OCI-M1 (cell line): ENCODE measurements at regions not wholly inside any gene's neighbourhood (a gene's known extent, or its start where the extent isn't known, plus 50 kb on each side); places are given as distances from the start of the nearest gene placed in this dataset.
"Not testable (repeated sequence)": the region's sequence is repeated elsewhere in the genome, so short reads cannot be mapped to it uniquely, and the experiment has no call there.

Experiments used
- DNase-seq: peaks from one replicate; lab custom pipeline; 2025; lab: John Stamatoyannopoulos, UW

- DNase-seq: no peak
Observed at GRCh38 chr15:99823346-99823745, 90.1 kb upstream of the LYSMD4 start.

- DNase-seq: no peak
Observed at GRCh38 chr15:99819981-99820718, 86.9 kb upstream of the LYSMD4 start.

GRCh38 chr15:99818872-99819271 is 85.6 kb upstream of the LYSMD4 start:
- DNase-seq: no peak

GRCh38 chr15:99816862-99817261 is 83.6 kb upstream of the LYSMD4 start:
- DNase-seq: not testable (repeated sequence)

GRCh38 chr15:99810663-99811062 is 77.4 kb upstream of the LYSMD4 start:
- not testable (repeated sequence) for DNase-seq

- DNase-seq: not testable (repeated sequence)
Observed at GRCh38 chr15:99799854-99800250, 66.6 kb upstream of the LYSMD4 start.

- DNase-seq: not testable (repeated sequence)
Observed at GRCh38 chr15:99799182-99799853, 66.1 kb upstream of the LYSMD4 start.

- not testable (repeated sequence) for DNase-seq
Observed at GRCh38 chr15:99796940-99797870, 64.0 kb upstream of the LYSMD4 start.

GRCh38 chr15:99791881-99792807 is 58.9 kb upstream of the LYSMD4 start:
- DNase-seq: peak; percentile 27

- not testable (repeated sequence) for DNase-seq
Observed at GRCh38 chr15:99790751-99791150, 57.5 kb upstream of the LYSMD4 start.

- no peak for DNase-seq
Observed at GRCh38 chr15:99788156-99788555, 54.9 kb upstream of the LYSMD4 start.

- DNase-seq: not testable (repeated sequence)
Observed at GRCh38 chr15:99784800-99785199, 51.6 kb upstream of the LYSMD4 start.

- not testable (repeated sequence) for DNase-seq
Observed at GRCh38 chr15:99783918-99784619, 50.8 kb upstream of the LYSMD4 start.
